GM21576 (cell line): ENCODE measurements at regions not wholly inside any gene's neighbourhood (a gene's known extent, or its start where the extent isn't known, plus 50 kb on each side); places are given as distances from the start of the nearest gene placed in this dataset.
"Not testable (repeated sequence)": the region's sequence is repeated elsewhere in the genome, so short reads cannot be mapped to it uniquely, and the experiment has no call there.

ENCODE experiments used
- ATAC-seq: cut with Tn5 transposase; IDR thresholded peaks from one replicate; pipeline ENCODE4 v1.9.1; 2021; ENCODE audit warnings: mild to moderate bottlenecking, moderate library complexity; ENCODE audit not compliant: unreplicated experiment

DNA sequence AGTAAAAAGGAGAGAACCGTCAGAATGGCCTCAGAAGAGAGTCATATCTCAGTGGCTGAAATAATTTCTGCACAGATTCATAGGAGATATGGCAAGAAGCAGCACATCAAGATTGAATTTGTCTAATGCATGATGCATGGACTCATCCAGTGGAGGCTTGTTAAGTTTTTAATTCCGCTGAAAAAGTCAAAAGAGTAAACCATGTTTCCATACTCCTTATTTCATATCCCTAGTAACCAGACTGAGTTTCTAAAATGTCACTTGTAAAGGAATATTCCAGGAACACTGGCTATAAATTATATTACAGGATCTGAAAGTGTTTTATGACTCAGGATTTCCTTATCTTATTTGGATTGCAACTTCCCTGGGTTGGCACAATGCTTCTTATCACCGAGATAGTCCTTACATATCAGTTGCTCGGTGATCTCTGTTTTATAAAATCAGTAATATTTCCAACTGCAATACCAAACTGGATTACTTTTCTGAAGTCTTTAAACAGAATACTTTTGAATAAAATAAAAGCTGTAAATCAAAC, 180.2 kb upstream of the TSC22D1 start:
- ATAC-seq = no peak

DNA sequence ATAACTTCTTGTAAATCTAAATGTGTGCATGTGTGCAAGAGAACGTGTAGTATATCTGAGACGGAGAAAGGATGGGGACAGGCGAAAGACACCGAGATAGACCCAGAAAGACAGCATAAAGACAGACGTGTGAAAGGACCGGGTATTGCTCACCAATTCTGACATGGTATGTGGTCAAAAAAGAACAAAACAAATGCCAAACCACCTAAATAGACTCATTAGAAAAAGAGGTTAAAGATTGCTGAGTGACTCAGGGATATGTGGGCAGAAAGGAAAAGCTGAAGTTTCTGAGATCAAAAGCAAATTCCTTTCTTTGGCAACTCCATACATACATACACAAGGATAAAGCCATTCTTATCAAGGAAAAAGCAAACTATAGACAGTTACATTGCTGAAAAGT, 179.7 kb upstream of the TSC22D1 start:
- ATAC-seq = no peak

DNA sequence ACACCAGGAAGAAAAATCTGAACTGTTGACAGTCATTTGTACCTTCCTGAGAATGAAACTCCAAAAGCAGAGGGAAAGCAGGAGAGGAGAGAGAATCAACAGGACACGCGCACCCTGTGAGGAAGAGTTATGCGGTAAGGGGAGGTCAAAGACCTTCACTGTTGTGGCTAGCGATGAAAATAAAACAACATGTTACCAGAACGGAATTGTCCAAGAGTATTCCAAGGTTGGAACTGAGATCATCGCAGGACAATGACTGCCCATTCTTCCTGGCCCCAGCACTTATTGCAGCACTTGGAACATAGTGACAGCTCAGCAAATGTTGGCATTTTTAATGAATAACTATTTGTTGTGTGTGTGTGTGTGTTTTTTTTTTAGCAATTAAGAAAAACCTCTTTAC, 176.0 kb upstream of the TSC22D1 start:
- ATAC-seq = no peak

DNA sequence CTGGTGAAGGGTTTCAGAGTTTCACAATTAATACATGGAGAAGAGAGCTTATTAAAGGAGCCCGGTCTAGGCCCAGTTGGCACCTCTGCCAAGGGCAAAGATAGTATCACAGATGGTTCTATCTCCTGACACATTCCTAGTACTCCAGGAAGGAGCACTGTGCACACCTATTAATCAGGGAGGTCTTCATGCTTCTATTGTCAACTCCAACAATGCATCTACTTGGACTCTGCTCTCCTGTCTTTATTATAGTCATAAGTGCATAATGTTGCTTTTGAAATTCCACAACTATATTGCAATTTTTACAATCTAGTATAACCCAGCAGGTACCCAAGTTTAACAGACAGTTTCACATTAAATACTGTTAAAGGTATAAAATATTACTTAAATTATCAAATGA, 174.5 kb upstream of the TSC22D1 start:
- ATAC-seq = no peak

DNA sequence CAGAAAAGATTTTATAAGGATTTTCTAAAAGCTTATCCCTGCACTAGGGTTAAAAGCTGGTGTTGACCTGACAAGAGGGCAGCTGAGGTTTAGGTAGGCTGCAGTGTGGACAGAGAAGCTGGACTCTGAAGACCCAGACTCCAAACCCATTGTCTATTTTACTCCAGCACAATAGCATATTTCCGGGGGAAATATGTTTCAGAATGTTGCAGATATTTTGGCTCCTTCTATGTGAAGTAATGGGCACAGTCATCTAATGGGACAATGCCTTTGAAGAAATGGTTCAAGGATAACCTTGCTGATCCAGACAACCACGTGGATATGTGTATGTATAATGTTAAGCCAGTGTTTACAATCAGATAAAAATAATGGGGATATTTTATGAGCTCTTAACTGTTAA, 173.8 kb upstream of the TSC22D1 start:
- no peak for ATAC-seq

DNA sequence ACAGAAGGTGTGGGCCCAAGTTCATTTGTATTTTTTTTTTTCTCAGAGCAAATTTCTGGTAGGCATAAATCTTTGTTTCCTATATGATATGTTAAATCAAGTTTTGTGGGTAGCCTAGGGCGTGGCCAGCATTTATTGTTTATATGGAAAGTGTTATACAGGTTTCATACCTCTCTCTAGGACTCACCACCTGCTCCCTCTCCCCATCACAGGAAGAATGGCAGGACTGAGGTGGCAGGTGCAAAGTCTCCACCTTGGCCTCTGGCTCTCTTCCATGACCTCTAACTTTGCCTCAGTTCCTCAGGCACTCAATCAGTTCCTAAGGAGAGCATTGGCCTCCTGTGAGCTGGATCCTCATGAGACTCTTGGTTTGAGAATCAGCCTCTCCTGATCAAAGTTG, 172.3 kb upstream of the TSC22D1 start:
- no peak for ATAC-seq

DNA sequence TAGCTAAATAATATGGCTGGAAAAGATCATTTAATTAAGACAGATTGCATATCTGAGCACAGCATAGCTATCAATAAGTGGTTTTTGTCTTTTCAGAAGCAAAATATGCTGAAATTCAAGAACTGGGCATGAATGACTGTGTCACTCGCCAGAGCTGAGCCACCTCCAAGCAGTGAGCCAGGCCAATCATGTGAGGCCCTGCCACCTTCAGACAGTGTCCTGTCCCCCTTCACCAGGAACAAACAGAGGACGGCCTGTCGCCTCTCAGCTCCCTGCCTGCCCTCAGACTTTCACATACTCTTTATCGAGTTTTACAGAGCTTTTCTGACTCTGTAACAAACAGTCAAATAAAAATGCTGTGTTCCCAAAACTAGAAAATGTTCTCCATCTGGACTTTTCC, 171.0 kb upstream of the TSC22D1 start:
- no peak for ATAC-seq

DNA sequence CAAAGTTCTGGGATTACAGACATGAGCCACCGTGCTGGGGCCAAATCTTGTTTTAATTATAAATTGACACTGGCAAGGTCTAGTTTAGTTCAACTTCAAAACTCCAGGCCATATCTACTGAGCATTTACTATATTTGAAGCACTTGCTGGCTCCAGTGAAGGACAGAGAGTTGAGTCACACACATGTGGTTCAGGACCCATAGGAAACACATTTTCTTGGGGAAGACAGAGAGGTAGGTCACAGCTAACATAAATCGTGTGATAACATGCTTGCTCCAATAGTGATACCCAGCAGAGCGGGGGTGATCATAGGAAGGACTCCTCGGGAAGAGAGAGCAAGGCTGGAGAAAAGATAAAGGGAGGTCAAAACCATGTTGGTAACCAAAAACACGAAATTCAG, 170.6 kb upstream of the TSC22D1 start:
- no peak for ATAC-seq

DNA sequence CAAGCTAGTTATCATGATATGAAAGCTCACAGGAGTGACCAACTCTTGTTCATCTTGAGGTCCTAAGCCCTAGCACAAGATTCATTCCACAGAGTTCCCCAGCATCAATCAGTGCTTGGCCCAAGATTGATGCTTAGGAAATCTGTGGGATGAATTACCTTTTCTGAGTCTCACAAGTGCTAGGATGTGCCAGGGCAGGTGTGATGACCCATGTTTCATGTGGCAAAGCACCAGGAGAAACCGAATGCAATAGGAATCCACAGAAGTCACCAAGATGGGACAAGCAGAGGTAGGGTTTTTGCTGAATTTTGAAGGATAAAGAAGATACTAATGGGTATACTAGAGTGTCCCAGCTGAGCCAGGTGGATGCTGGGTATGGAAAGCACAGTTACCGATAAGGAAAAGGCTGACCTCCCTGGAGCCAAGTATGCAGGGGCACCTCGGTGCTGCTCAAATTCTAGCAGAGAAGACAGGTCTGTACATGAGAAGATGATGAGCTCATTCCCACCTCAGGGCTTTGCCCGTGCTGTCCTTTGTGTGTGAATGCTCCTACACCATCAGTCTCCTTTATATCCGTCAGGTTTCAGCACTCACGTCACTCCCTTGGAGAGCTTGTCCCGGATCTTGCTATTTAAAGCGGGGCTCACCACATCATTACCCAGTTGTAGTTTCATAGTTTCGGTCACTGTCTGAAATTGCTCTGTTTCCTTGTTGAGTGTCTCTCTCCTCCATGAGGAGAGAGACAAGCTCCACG, 168.9 kb upstream of the TSC22D1 start:
- no peak for ATAC-seq

DNA sequence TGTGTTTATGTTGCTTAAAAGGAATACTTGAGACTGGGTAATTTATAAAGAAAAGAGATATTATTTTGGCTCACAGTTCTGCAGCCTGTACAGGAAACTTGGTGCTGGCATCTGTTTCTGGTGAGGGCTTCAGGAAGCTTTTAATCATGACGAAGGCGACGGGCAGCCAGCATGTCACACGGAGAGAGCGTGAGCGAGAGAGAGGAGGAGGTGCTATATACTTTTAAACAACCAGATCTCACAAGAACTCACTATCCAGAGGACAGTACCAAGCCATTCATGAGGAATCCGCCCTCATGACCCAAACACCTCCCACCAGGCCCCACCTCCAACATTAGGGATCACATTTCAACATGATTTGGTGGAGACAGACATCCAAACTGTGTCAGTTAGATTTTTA, 163.4 kb upstream of the TSC22D1 start:
- ATAC-seq = no peak

DNA sequence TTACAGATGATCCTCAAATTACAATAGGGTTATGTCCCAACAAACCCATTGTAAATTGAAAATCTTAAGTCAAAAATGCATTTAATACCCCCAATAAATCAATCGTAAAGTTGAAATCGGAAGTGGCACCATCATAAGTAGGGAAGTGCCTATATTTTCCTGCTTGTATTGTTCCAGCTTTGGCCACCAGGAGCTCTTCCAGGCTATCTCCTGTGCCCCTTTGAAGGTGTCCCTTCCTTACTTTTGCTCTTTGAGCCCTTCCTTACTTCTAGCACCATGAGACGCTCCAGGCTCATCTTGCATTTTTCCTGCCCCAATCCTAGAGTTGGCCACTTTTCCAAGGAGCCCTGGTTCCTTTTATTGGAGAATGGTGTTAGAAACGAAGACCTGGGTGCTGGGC, 163.0 kb upstream of the TSC22D1 start:
- no peak for ATAC-seq

DNA sequence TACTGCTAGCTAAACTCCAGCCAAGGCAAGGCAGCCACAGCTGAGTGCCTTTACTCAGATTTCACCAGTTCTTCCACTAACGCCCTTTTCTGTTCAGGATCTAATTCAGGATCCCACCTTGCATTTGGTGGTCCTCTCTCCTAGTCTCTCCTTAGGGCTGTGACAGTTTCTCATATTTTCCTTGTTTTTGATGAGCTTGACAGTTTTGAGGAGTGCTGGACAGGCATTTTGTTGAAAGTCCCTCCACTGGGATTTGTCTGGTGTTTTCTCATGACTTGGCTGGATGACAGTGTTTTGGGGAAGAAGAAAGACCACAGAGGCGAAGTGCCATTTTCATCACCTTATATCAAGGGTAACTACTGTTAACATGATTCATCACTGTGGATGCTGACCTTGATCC, 162.3 kb upstream of the TSC22D1 start:
- no peak for ATAC-seq

DNA sequence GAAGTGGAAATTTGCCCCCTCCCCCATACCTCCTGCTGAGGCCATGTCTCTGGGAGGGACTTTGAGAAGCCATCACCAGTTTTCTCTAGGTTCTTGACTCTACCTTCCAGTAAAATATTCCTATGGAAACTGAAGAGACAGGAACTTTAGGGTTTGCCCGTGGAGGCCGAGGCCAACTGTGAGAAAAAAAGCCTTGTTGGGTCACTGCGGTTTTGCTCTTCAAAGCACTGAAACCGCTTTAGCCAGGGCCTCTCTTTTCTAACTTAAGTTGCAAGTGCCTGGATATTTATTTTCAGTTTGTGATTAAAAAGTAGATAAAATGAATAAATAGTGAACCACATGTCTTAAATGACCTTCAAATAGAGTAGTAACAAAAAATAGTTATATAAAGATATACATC, 159.7 kb upstream of the TSC22D1 start:
- no peak for ATAC-seq

DNA sequence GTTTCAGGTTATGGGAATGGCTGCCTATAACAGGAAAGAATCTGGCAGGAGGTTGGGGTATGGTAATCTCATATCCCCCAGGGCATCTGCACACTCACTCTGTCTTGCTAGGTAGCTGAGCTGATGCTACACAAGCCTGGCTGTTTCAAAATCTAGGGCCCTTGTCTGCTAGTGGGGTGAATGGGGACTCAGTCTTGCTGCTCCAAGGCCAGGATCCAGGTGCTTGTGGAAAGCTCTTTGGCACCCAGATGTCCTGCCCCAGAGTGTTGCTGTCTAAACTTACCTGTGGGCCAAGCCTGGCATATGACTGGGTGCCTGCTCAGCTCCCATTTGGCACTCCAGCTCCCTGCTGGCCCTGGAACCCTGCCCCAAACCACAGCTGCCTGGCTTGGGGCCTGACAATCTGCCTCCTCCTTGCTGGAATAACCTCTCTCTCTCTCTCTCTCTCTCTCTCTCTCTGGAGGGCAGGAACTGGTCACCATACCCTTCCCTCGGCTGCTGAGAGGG, 158.1 kb upstream of the TSC22D1 start:
- ATAC-seq = no peak

DNA sequence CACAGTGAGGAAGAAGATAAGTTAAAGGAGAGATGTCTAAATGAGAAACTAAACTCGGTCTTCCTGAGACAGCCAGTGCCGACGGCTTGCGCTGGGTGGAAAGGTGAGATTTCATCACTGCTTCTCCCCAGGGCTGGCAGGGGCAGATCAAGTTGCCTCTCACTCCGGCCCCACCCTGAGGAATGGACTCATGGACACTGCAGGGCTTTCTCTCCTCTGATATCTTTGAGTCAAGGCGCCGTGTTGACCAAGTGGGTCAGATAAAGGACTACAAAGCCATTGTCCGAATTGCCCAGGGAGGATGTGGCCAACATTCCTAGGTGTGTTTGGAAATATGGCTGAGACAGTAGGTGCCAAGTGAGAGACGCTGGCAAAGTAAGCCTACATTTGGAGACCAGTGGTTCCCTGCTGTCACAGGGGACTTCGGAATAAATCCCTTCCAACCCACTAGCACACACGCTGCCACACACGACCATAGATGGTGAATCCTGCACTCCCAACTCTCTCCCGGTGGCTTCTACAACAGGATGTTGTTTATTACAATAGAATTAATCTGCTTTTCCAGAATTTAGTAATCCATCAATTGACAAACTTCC, 156.5 kb upstream of the TSC22D1 start:
- ATAC-seq = no peak

DNA sequence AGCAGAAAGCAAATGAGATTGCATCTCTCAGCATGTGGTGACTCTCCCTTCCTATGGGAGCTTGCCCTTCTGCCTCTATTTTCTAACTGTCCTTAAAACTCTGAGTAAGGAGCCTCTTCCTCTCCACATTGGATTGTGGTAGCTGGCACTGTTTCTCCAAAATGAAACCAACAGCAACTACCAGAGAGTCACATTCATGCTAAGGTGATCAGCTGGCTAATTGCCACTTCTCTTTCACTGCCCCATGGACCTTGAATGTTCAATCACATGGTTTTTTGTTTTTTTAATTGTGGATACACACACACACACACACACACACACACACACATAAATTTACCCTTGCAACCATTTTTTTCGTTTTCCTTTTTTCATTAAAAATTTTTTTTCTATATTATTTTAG, 154.7 kb upstream of the TSC22D1 start:
- ATAC-seq = no peak

DNA sequence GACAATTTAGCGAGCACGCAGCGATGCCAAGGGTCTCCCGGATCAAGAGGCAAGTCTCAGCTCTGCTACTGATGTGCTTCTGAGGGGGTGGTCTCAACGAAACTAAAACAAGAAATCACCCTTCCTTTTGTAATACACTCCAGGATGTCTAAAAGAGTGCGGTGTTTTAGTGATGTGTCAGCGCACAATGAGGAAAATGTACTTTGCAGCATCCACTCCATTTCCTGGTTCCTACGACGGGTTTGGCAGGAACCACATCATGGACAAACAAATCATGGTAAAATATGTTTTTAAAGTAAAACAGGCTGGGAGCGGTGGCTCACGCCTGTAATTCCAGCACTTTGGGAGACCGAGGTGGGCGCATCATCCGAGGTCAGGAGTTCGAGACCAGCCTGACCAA, 154.0 kb upstream of the TSC22D1 start:
- no peak for ATAC-seq

DNA sequence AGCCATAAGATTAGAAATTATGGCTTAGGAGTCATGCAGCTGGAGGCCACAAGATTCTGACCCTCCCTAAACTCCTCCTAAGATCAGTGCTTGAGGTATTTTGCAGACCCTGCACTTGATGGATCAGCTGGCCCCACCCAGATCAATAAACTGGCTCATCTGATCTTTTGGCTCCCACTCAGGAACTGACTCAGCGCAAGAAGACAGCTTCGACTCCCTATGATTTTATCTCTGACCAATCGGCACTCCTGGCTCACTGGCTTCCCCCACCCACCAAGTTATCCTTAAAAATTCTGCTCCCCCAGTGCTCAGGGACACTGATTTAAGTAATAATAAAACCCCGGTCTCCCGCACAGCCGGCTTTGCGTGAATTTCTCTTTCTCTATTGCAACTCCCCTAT, 151.5 kb upstream of the TSC22D1 start:
- ATAC-seq = not testable (repeated sequence)

DNA sequence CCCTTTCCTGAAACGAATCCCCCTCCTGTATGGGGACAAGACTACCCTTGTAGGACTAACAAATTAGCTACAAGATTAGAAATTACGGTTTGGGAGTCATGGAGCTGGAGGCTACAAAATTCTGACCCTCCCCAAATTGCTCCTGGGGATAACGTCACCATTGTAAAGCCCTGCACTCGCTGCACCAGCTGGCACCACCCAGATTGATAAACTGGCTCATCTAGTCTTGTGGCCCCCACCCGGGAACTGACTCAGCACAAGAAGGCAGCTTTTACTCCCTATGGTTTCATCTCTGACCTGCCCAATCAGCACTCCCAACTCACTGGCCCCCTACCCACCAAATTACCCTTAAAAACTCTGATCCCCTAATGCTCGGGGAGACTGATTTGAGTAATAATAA, 150.6 kb upstream of the TSC22D1 start:
- no peak for ATAC-seq

DNA sequence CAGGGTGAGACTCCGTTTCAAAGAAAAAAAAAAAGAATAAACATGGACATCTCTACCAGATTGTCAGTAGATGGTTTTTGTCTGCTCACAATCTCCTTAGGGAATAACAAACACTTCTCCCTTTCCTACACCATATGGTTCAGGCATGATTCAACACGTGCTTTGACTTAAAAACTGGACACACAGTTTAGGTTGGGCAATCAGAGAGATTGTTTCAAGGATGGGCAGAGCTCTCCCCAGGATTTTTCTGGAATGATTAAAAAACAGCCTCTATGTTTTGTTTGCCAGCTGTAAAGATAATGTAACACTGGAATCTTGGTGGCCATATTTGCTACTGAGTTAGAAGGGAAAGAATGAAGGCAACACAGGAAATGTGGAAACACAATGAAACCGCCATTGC, 150.1 kb upstream of the TSC22D1 start:
- no peak for ATAC-seq

DNA sequence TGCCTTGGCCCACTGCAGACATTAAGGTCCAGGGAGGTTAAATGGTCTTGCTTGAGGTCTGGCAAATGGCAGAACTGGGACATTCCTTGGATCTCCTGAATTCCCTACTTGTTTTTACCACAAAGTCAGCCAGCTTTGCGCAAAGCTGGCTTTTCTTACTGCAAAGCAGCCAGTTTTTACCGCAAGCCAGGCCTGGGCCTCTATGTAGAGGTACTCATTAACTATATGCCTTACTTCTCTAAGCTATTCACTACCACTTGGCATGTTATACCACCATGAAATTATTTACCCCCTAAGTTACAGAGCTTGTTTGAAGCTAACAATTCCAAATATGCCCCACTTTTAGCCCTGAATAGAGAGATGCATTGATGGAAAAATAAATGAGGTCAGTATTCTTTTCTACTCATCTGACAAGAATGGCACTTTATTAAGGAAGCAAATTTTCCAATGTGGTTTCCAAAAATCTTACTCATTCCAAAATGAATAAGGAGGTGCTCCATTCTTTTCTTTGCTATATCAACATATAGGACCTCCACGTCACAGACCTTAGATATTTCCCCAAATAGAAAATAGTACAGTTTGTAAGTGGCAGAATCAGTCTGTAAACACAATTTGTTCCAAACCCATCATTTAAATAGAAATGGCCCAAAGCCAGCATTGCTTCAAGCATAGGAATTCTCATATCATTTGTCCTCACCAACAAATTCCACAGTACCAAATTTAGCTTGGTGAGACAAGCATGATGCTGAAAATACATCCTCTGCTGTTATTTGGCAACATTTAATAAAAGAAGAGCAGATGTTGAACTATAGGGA, 143.9 kb upstream of the TSC22D1 start:
- ATAC-seq = no peak

DNA sequence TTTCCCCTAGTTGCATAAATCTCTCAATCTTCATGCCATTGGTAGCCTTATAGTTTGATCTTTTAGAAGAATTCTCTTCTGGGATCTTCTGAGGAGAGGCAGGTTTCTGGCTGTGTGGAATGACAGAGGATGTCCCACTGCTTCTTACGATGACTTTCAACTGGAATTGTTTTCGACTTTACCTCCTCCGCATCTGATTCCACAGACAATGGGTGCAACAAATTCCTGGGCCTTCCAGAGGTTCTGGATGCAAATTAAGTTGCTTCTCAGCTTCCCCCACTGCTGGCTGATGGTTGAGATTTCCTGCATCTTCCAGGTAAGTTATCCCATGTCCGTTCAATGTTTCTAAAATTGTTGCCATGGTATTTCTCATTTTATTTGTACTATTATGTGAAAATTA, 142.3 kb upstream of the TSC22D1 start:
- ATAC-seq = no peak
